ENCODE measurements at regions not wholly inside any gene's neighbourhood (a gene's known extent, or its start where the extent isn't known, plus 50 kb on each side); places are given as distances from the start of the nearest gene placed in this dataset.

DNA sequence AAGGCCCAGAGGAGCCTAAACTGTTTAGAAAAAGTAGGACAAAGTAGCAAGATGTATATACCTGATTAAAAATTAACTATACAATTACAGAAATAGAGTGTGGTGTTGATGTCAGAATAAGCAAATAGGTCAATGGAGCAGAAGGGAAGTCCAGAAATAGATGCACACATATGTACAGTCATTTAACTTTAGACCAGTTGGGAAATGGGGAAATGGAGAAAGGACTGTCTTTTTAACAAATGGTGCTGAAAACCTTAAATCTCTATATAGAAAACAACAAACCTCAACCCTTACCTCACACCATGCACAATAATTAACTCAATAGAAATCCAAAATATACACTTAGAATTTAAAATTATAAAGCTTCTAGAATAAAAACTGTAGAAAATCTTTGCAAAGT lies 72.2 kb downstream of the CH25H start:
- TF ChIP-seq, protein P1, sequence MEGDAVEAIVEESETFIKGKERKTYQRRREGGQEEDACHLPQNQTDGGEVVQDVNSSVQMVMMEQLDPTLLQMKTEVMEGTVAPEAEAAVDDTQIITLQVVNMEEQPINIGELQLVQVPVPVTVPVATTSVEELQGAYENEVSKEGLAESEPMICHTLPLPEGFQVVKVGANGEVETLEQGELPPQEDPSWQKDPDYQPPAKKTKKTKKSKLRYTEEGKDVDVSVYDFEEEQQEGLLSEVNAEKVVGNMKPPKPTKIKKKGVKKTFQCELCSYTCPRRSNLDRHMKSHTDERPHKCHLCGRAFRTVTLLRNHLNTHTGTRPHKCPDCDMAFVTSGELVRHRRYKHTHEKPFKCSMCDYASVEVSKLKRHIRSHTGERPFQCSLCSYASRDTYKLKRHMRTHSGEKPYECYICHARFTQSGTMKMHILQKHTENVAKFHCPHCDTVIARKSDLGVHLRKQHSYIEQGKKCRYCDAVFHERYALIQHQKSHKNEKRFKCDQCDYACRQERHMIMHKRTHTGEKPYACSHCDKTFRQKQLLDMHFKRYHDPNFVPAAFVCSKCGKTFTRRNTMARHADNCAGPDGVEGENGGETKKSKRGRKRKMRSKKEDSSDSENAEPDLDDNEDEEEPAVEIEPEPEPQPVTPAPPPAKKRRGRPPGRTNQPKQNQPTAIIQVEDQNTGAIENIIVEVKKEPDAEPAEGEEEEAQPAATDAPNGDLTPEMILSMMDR (IDR thresholded peaks at IDR 0.05; ENCODE audit: low read length) = no peak
- no peak for TF ChIP-seq EZH2 (IDR thresholded peaks at IDR 0.05; ENCODE audit: borderline replicate concordance, low read length)

Measured in OCI-LY1 (cell line).